ENCODE measurements at regions not wholly inside any gene's neighbourhood (a gene's known extent, or its start where the extent isn't known, plus 50 kb on each side); places are given as distances from the start of the nearest gene placed in this dataset.

- Histone ChIP-seq H2AK5ac (ENCODE audit: low read depth, low read length) (no peak overlapping the region), H3K4me3 (ENCODE audit: insufficient read depth, low read depth, low read length) (no peak overlapping the region), H3K4me1 (ENCODE audit: control insufficient read depth, insufficient read depth, low read length) (peaks cover 2% of the 10 kb centered on the region; the same call in 1 of the 2 replicates), H4K91ac (ENCODE audit: insufficient read depth, low read depth, low read length) (no peak overlapping the region), H3K27ac (ENCODE audit: insufficient read depth, low read length) (no peak overlapping the region), H4K8ac (ENCODE audit: low read depth in 2 of 2, low read length in 2 of 2) (no peak overlapping the region), H3K9me3 (ENCODE audit: control insufficient read depth, insufficient read depth, low read length) (no peaks in the 10 kb centered on the region), H3K36me3 (ENCODE audit: control insufficient read depth, insufficient read depth, low read length) (no peaks in the 10 kb centered on the region), H2BK120ac (ENCODE audit: low read depth, low read length) (no peak overlapping the region), H2AFZ (replicated peaks; ENCODE audit: low read length, poor library complexity) (no peak overlapping the region), H2BK5ac (ENCODE audit: low read depth, low read length, poor library complexity, severe bottlenecking) (no peak overlapping the region), H3K27me3 (ENCODE audit: control insufficient read depth, insufficient read depth, low read length) (no peaks in the 10 kb centered on the region), H3K14ac (replicated peaks; ENCODE audit: low read depth, low read length) (0 out of 2 replicates have a peak overlapping the region, but pooled peaks have one; percentile 0), H3K18ac (ENCODE audit: low read depth, low read length) (peak overlapping the region; percentile 43; the same call in 1 of the 2 replicates), H3K79me1 (ENCODE audit: low read depth in 1 of 2, low read length in 2 of 2) (no peaks in the 10 kb centered on the region), H2AK9ac (replicated peaks; ENCODE audit: low read depth, low read length, poor library complexity) (no peak overlapping the region), H3K9ac (ENCODE audit: low read depth, low read length) (no peak overlapping the region), H3K9me1 (ENCODE audit: insufficient read depth, low read length) (peaks cover 8% of the 10 kb centered on the region), H4K20me1 (ENCODE audit: insufficient read depth, low read length) (no peaks in the 10 kb centered on the region), H3K56ac (ENCODE audit: extremely low read depth, insufficient read depth, low read length) (no peak overlapping the region), H3K4ac (ENCODE audit: low read depth, low read length) (no peak overlapping the region), H4K5ac (ENCODE audit: low read depth, low read length) (no peak overlapping the region), H2BK15ac (ENCODE audit: low read depth, low read length) (no peak overlapping the region), H3K23ac (ENCODE audit: low read depth, low read length) (no peak overlapping the region), H2BK20ac (ENCODE audit: low read depth, low read length) (no peak overlapping the region), H3K4me2 (ENCODE audit: low read depth, low read length) (no peak overlapping the region)
- ChIA-PET CTCF (no interaction called here), POLR2A (ENCODE audit: unreplicated experiment) (no interaction called here)
- DNase-seq = no peak
- in situ Hi-C loops (cut with MboI; ENCODE audit: low sequenced_read_pairs) (no loop called here), dilution Hi-C loops (cut with HindIII; ENCODE audit: low sequenced_read_pairs, unreplicated experiment) (no loop called here), intact Hi-C loops (cut with micrococcal nuclease) (no loop called here)
- ATAC-seq (ENCODE audit: low read depth) = no peak
- WGBS, 2 experiments (ENCODE audit: extremely low coverage in 2 of 2, insufficient read length in 1 of 2) = no CpG with 5 or more reads among the region's 1 CpG
- no peak for TF ChIP-seq SMC3 (IDR thresholded peaks at IDR 0.05; ENCODE audit: low read depth, low read length)
- TF ChIP-seq ELK1 (IDR thresholded peaks at IDR 0.05; ENCODE audit: borderline replicate concordance, low read depth, low read length) = no peak
- no peak for TF ChIP-seq BHLHE40 (IDR thresholded peaks at IDR 0.05; ENCODE audit: low read depth, low read length)
- no peak for TF ChIP-seq FOS (IDR thresholded peaks at IDR 0.05; ENCODE audit: low read depth, low read length)
- no peak for TF ChIP-seq RFX5 (IDR thresholded peaks at IDR 0.05; ENCODE audit: low read depth, low read length)
- TF ChIP-seq USF2 (IDR thresholded peaks at IDR 0.05; ENCODE audit: low read depth, low read length) = no peak
- BruUV-seq (replicated peaks) = no TSS peak
Observed at GRCh38 chr10:61822096-61822495, 79.4 kb upstream of the ARID5B start.
